ENCODE measurements at regions not wholly inside any gene's neighbourhood (a gene's known extent, or its start where the extent isn't known, plus 50 kb on each side); places are given as distances from the start of the nearest gene placed in this dataset.

DNA sequence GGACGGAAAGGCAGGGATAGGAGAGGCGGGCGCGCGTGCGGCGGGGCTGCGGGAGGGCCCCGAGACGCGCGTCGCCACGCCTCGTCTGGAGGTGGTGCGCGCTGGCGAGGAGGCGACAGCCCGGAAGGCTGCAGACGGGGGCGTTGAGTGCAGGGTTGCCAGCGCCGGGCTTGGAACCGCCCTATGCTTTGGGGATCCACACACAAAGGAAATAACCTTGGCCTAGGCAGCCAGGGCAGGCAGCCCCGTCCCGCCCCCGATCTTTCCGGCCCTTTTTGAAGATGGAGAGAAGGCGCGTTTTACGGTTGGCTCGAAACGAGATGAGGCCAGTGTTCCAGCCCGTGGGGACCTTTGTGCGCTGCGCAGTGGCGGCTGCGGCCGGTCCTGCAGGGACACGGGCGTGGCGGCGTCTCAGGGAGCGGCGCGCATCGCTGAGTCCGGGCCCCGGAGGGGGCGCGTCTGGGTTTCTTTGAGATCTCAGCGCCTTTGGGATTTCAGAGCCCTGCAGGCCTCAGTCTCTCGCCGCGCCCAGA lies 50.8 kb upstream of the TRIM2 start:
- Histone ChIP-seq H3K27ac (ENCODE audit: insufficient read length, low read depth, low read length) (no peak overlapping the region), H2BK20ac (ENCODE audit: low read depth, low read length, poor library complexity, severe bottlenecking) (no peak overlapping the region), H3K56ac (ENCODE audit: insufficient read length, low read depth, low read length) (no peak overlapping the region), H3K9me3 (ENCODE audit: control insufficient read depth, low read depth, low read length) (no peaks in the 10 kb centered on the region), H2BK15ac (ENCODE audit: low read depth, low read length) (no peak overlapping the region), H4K5ac (ENCODE audit: insufficient read length, low read depth, low read length) (no peak overlapping the region), H2BK120ac (ENCODE audit: low read depth, low read length, poor library complexity, severe bottlenecking) (no peak overlapping the region), H3K23me2 (ENCODE audit: insufficient read length, low read depth, low read length, poor library complexity, severe bottlenecking) (peaks cover 17% of the 10 kb centered on the region), H3K14ac (ENCODE audit: insufficient read depth, low read length) (peak overlapping the region; percentile 74), H3K79me1 (ENCODE audit: insufficient read depth, low read depth, low read length, poor library complexity, severe bottlenecking) (no peaks in the 10 kb centered on the region), H4K8ac (replicated peaks; ENCODE audit: insufficient read length, low read depth, low read length) (no peak overlapping the region), H2AFZ (ENCODE audit: low read length) (no peak overlapping the region), H3K9ac (ENCODE audit: extremely low read depth, insufficient read length, low read length) (no peak overlapping the region), H3K23ac (ENCODE audit: insufficient read length, low read depth, low read length) (no peak overlapping the region), H2AK5ac (ENCODE audit: insufficient read length, low read length) (no peak overlapping the region), H3K18ac (ENCODE audit: insufficient read length, low read depth, low read length) (peak overlapping the region; percentile 45), H2BK12ac (ENCODE audit: insufficient read length, low read depth, low read length) (no peak overlapping the region), H4K20me1 (ENCODE audit: control insufficient read depth, insufficient read depth, insufficient read length) (no peaks in the 10 kb centered on the region), H3T11ph (ENCODE audit: low read length) (no peak overlapping the region), H4K91ac (ENCODE audit: insufficient read length, low read depth, low read length) (no peak overlapping the region), H3K4me1 (ENCODE audit: insufficient read depth, low read length) (no peaks in the 10 kb centered on the region), H2BK5ac (ENCODE audit: insufficient read length, low read length) (no peak overlapping the region), H3K27me3 (ENCODE audit: insufficient read depth, low read length) (peaks cover 16% of the 10 kb centered on the region; the same call in 1 of the 2 replicates), H3K4ac (ENCODE audit: low read depth, low read length) (no peak overlapping the region), H3K79me2 (ENCODE audit: insufficient read depth, low read length) (no peaks in the 10 kb centered on the region), H3K4me2 (ENCODE audit: insufficient read depth, insufficient read length, low read length) (peak overlapping the region; percentile 94)
- Mint-ChIP-seq H3K36me3 (ENCODE audit: insufficient read depth in 1 of 3, low read depth in 3 of 3) (no peaks in the 10 kb centered on the region), H3K9me3 (peaks cover 0 to 5% of the 10 kb centered on the region in 2 experiments; a peak in 1 of 5 replicates), H3K4me1 (peaks cover 30 to 52% of the 10 kb centered on the region in 2 experiments), H3K4me3 (peak overlapping the region; percentile 69 to 83), H3K27me3 (ENCODE audit: low read depth) (peaks cover 77% of the 10 kb centered on the region), H3K27ac (no peak overlapping the region; a peak in 1 of 7 replicates)
- TF ChIP-seq CTCF (conservative IDR thresholded peaks at IDR 0.05) = no peak
- DNase-seq = peak; percentile 75
- no CpG with 5 or more reads among the region's 56 CpGs for WGBS (ENCODE audit: extremely low coverage, insufficient read length, low lambda C conversion rate)

All from H9 (cell line).